Mucosa of descending colon (tissue), 3 donors: ENCODE measurements at regions not wholly inside any gene's neighbourhood (a gene's known extent, or its start where the extent isn't known, plus 50 kb on each side); places are given as distances from the start of the nearest gene placed in this dataset.

Source experiments
- ATAC-seq: fragments of 200-7000 bp; cut with Tn5 transposase; one replicate; pipeline ENCODE4 v1.9.1; 2020; ENCODE audit warnings: mild to moderate bottlenecking, moderate library complexity
- DNase-seq, 3 donors: peaks; one replicate each; pipeline ENCODE4 v3.0.0-alpha.2; 2020
- H3K36me3 ChIP-seq: fragments of 200-600 bp; one replicate; pipeline ENCODE4 v1.8.0; 2021; ENCODE audit warnings: low read depth, mild to moderate bottlenecking
- H3K4me1 ChIP-seq: fragments of 200-600 bp; one replicate; pipeline ENCODE4 v1.8.0; 2021; ENCODE audit warnings: low read depth, mild to moderate bottlenecking
- H3K4me3 ChIP-seq: fragments of 200-600 bp; one replicate; pipeline ENCODE4 v1.8.0; 2021; ENCODE audit warnings: mild to moderate bottlenecking
- H3K9me3 ChIP-seq: fragments of 200-600 bp; one replicate; pipeline ENCODE4 v1.8.0; 2021; ENCODE audit warnings: mild to moderate bottlenecking
- CTCF ChIP-seq: fragments of 200-600 bp; IDR thresholded peaks from one replicate; pipeline ENCODE4 v1.8.0; 2022; ENCODE audit warnings: antibody characterized with exemption, mild to moderate bottlenecking
- intact Hi-C, 2 donors: fragments of 100-400 bp; cut with DNase I in 1 of 2; cut with micrococcal nuclease in 1 of 2; formaldehyde crosslinking; loops; one replicate each; pipeline versions ENCODE4 v1.11.0 to v1.11.1; 2022; cut with DNase I, micrococcal nuclease
- donor health status: DM: no; HTN: no; CAD: no; lungs with moderate emphysema.
- donor health status: DM: no; HTN: no; CAD: no.
- donor health status: DM: no; HTN: yes; CAD: no.

- H3K9me3 ChIP-seq, result no peaks in the 10 kb centered on the region
- DNase-seq (no peak), ATAC-seq (no peak)
- no peaks in the 10 kb centered on the region for H3K36me3 ChIP-seq
- no peak overlapping the region for H3K4me3 ChIP-seq
- intact Hi-C loops, result no loop called here
- no peak for TF ChIP-seq CTCF
- H3K4me1 ChIP-seq, result no peaks in the 10 kb centered on the region
Measured at GRCh38 chr13:73922493-73923393, 211.5 kb downstream of the KLF12 start.

- Histone ChIP-seq H3K4me3 (no peak overlapping the region), H3K4me1 (no peaks in the 10 kb centered on the region), H3K36me3 (no peaks in the 10 kb centered on the region), H3K9me3 (no peaks in the 10 kb centered on the region)
- DNase-seq (no peak), ATAC-seq (no peak)
- intact Hi-C loops, result no loop called here
- no peak for TF ChIP-seq CTCF
Measured at GRCh38 chr13:73918691-73919090, 215.5 kb downstream of the KLF12 start.

GRCh38 chr13:73913751-73914518, 220.3 kb downstream of the KLF12 start:
- ATAC-seq (no peak), DNase-seq (no peak)
- intact Hi-C loops, result no loop called here
- no peaks in the 10 kb centered on the region for H3K9me3 ChIP-seq
- no peak overlapping the region for H3K4me3 ChIP-seq
- no peaks in the 10 kb centered on the region for H3K4me1 ChIP-seq
- no peak for TF ChIP-seq CTCF
- H3K36me3 ChIP-seq, result no peaks in the 10 kb centered on the region

- ATAC-seq (no peak), DNase-seq (no peak)
- no peaks in the 10 kb centered on the region for H3K9me3 ChIP-seq
- no peak for TF ChIP-seq CTCF
- intact Hi-C loops, result no loop called here
- H3K4me3 ChIP-seq, result no peak overlapping the region
- no peaks in the 10 kb centered on the region for H3K4me1 ChIP-seq
- H3K36me3 ChIP-seq, result no peaks in the 10 kb centered on the region
Measured at GRCh38 chr13:73913079-73913740, 221.0 kb downstream of the KLF12 start.

- Histone ChIP-seq H3K9me3 (no peaks in the 10 kb centered on the region), H3K4me3 (no peak overlapping the region), H3K4me1 (no peaks in the 10 kb centered on the region), H3K36me3 (no peaks in the 10 kb centered on the region)
- no peak for DNase-seq
- no peak for TF ChIP-seq CTCF
- intact Hi-C loops, result no loop called here
- no peak for ATAC-seq
Measured at GRCh38 chr13:73911361-73911760, 222.8 kb downstream of the KLF12 start.
